Progenitor cell of endocrine pancreas (in vitro differentiated cells): ENCODE measurements at regions not wholly inside any gene's neighbourhood (a gene's known extent, or its start where the extent isn't known, plus 50 kb on each side); places are given as distances from the start of the nearest gene placed in this dataset.

Experiments used
- DNase-seq: peaks from one replicate; pipeline ENCODE4 v3.0.0; 2021; ENCODE audit warnings: low spot score; ENCODE audit not compliant: unreplicated experiment
- H3K27ac Mint-ChIP-seq: 2 replicates; pipeline ENCODE4 v1.8.0; 2021; ENCODE audit warnings: mild to moderate bottlenecking, moderate library complexity, mixed read lengths
- H3K27me3 Mint-ChIP-seq: 2 replicates; pipeline ENCODE4 v1.8.0; 2021; ENCODE audit warnings: mixed read lengths
- H3K36me3 Mint-ChIP-seq: 2 replicates; pipeline ENCODE4 v1.8.0; 2022; ENCODE audit warnings: mixed read lengths; ENCODE audit not compliant: insufficient read depth
- H3K4me1 Mint-ChIP-seq: 2 replicates; pipeline ENCODE4 v1.8.0; 2021; ENCODE audit warnings: low read depth, mixed read lengths
- H3K4me3 Mint-ChIP-seq: 2 replicates; pipeline ENCODE4 v1.8.0; 2021; ENCODE audit warnings: low read depth, mild to moderate bottlenecking, moderate library complexity, mixed read lengths
- H3K9me3 Mint-ChIP-seq: 2 replicates; pipeline ENCODE4 v1.8.0; 2021; ENCODE audit warnings: low read depth, mixed read lengths
- CTCF ChIP-seq: fragments of 200-600 bp; sonication (generic); IDR thresholded peaks from one replicate; pipeline ENCODE4 v1.5.0; 2021; ENCODE audit warnings: antibody characterized with exemption, mild to moderate bottlenecking; ENCODE audit not compliant: unreplicated experiment

GRCh38 chr6:82646231-82646615 is 282.6 kb downstream of the TPBG start:
- no peaks in the 10 kb centered on the region for H3K4me1 Mint-ChIP-seq
- no peaks in the 10 kb centered on the region for H3K27me3 Mint-ChIP-seq
- no peaks in the 10 kb centered on the region for H3K36me3 Mint-ChIP-seq
- H3K4me3 Mint-ChIP-seq: no peak overlapping the region
- no peak for TF ChIP-seq CTCF
- no peak overlapping the region for H3K27ac Mint-ChIP-seq
- no peak for DNase-seq
- peaks cover 21% of the 10 kb centered on the region for H3K9me3 Mint-ChIP-seq

DNA sequence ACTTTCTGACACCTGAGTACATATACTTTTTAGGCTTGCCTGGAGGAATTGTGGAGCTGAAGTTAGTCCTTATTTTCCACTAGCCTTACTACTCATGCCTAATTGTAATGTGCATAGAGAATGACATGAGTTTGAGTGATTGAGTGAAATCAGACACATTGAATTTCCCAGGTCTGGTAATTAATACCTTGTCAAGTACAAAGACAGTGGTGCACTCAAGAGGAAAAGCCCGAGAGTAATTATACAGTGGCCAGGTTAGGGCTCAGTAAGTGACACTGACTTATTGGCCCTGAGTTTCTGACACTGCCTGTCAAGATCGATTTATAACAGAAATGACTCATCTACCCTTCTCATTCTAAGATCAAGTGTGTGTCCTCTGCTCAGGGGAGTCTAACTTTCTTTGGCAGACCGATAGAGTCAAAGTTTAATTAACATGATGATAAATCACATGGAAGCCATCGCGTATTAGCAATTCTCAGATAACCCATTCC is 288.3 kb downstream of the TPBG start:
- no peak for DNase-seq
- TF ChIP-seq CTCF: no peak
- Mint-ChIP-seq H3K27ac (no peak overlapping the region), H3K36me3 (no peaks in the 10 kb centered on the region), H3K27me3 (no peaks in the 10 kb centered on the region), H3K9me3 (peaks cover 18% of the 10 kb centered on the region), H3K4me1 (no peaks in the 10 kb centered on the region), H3K4me3 (no peak overlapping the region)

GRCh38 chr6:82679232-82679631 is 315.6 kb downstream of the TPBG start:
- Mint-ChIP-seq H3K9me3 (peaks cover 23% of the 10 kb centered on the region), H3K4me1 (peaks cover 6% of the 10 kb centered on the region), H3K4me3 (no peak overlapping the region), H3K27me3 (no peaks in the 10 kb centered on the region), H3K36me3 (no peaks in the 10 kb centered on the region), H3K27ac (no peak overlapping the region)
- no peak for DNase-seq
- TF ChIP-seq CTCF: no peak

- H3K4me3 Mint-ChIP-seq: no peak overlapping the region
- no peak for DNase-seq
- TF ChIP-seq CTCF: no peak
- no peak overlapping the region for H3K27ac Mint-ChIP-seq
- H3K9me3 Mint-ChIP-seq: peaks cover 16% of the 10 kb centered on the region
- H3K36me3 Mint-ChIP-seq: no peaks in the 10 kb centered on the region
- no peaks in the 10 kb centered on the region for H3K27me3 Mint-ChIP-seq
- H3K4me1 Mint-ChIP-seq: peaks cover 6% of the 10 kb centered on the region
These were observed 316.6 kb downstream of the TPBG start for GRCh38 chr6:82680192-82680591.

DNA sequence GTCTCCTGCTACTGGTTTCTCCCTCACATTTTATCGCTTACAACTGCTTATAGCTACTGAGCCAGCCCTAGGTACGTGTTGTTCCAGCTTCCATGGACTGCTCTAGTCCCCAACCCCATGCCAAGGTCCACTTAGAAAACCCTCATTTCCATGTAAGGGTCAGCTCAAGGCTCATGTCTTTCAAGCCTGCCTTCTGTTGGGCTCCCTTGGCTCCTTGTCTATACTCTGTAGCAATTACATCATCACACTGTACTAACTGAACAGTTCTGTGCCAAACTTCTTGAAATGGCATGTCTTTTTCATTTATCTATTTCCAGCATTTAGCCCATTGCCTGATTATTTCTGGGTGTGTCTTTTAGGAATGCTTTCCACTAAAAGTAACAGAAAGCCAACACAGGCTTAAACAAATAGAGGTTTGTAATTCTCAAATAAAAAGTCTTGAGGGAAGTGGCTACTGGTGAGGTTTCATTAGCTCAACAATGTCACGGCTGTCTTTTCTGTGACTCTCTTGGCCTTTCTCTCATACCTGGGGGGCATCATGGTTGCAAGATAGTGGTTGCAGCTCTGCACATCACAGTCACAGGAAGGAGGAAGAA is 317.6 kb downstream of the TPBG start:
- DNase-seq: no peak
- no peak overlapping the region for H3K4me3 Mint-ChIP-seq
- no peaks in the 10 kb centered on the region for H3K36me3 Mint-ChIP-seq
- H3K9me3 Mint-ChIP-seq: peaks cover 10% of the 10 kb centered on the region
- H3K4me1 Mint-ChIP-seq: peaks cover 6% of the 10 kb centered on the region
- TF ChIP-seq CTCF: no peak
- H3K27me3 Mint-ChIP-seq: no peaks in the 10 kb centered on the region
- no peak overlapping the region for H3K27ac Mint-ChIP-seq
